HG02938 (cell line): ENCODE measurements at regions not wholly inside any gene's neighbourhood (a gene's known extent, or its start where the extent isn't known, plus 50 kb on each side); places are given as distances from the start of the nearest gene placed in this dataset.

Experiments
- ATAC-seq: cut with Tn5 transposase; IDR thresholded peaks from one replicate; pipeline ENCODE4 v1.9.1; 2021; ENCODE audit warnings: mild to moderate bottlenecking, moderate library complexity; ENCODE audit not compliant: unreplicated experiment

- ATAC-seq, result no peak
Observed at GRCh38 chr6:44531442-44532015, 144.0 kb downstream of the CDC5L start.

DNA sequence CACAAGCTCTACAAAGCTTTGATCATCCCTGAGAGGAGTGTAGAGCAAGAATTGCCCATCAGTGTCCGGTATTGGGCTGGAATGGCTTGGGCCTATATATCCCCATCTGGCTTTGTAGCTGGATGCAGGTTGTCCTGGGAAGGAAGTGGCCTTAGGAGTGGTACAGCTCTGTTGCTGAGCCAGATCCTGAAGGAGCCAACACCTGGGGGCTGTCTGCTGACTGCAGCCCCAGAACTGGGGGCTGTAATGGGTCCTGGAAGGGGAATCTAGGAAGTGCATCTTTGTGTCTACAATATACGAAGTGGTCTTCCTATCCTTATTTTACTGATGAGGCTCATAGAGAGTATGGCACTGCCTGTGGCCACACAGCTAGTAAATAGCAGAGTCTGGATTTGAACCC lies 145.9 kb downstream of the CDC5L start:
- no peak for ATAC-seq

- ATAC-seq, result no peak
Observed at GRCh38 chr6:44534291-44534690, 146.8 kb downstream of the CDC5L start.

GRCh38 chr6:44535446-44535845 lies 147.9 kb downstream of the CDC5L start:
- ATAC-seq, result no peak

DNA sequence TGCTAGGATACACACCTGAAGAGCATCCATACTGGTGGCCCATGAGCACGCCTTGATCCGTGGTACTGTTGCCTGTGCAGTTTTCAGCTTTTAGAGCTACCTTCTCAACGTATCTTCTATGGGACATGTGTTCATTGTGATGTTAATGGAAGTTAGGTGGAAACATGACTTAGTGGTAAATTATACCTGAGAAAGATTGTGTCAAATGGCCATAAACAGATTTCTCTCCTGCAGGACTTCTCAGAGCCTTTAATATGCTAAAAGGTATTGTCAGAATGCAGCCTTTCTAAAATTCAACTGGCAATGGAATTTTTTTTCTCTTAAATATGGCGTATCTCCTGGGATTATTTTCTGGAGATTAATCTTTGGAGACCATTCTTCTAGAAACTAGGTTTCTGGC lies 148.5 kb downstream of the CDC5L start:
- ATAC-seq, result no peak

DNA sequence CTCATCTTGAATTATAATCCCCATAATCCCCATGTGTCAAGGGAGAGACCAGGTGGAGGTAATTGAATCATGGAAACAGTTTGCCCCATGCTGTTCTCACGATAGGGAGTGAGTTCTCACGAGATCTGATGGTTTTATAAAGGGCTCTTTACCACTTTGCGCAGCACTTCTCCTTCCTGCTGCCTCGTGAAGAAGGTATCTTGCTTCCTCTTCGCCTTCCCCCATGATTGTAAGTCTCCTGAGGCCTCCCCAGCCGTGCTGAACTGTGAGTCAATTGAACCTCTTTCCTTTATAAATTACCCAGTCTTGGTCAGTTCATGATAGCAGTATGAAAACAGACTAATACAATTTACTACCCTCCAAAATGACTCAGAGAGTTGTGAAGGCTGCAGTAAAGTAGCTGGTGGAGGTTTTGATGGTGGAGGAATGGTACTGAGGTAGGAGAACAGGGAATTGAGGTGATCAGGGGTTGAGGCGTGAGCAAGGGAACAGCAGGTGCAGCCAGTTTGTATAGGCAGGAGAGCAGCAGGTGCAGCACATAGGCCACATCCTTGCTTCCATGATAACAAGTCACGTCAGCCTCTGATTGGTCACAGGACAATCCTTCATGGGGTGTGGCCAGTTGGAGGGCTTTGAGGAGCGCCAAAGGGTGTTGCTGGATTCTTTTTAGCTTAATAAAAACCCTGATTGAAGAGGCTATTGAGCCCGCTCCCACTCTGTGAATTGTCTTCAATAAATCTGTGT lies 150.0 kb downstream of the CDC5L start:
- ATAC-seq, result no peak

- no peak for ATAC-seq
Observed at GRCh38 chr6:44538131-44538806, 150.8 kb downstream of the CDC5L start.

DNA sequence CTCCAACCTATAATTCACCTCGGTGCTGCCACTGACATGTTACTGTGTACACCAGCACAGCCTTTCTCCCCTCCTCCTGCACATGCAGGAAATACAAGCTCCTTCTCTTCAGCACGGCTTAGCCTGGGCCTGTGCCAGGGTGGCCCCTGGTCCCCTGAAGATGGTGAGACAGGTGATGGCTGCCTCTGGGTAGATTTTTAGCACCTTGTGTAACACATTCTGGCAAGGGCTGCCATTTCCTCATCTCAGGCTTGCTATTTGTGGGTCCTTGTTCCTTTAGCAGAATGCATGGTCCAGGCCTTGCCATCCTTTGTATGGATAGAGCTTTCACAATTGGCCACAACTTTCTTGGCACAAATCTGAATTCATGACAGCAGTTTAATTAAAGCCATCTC lies 151.3 kb downstream of the CDC5L start:
- no peak for ATAC-seq

DNA sequence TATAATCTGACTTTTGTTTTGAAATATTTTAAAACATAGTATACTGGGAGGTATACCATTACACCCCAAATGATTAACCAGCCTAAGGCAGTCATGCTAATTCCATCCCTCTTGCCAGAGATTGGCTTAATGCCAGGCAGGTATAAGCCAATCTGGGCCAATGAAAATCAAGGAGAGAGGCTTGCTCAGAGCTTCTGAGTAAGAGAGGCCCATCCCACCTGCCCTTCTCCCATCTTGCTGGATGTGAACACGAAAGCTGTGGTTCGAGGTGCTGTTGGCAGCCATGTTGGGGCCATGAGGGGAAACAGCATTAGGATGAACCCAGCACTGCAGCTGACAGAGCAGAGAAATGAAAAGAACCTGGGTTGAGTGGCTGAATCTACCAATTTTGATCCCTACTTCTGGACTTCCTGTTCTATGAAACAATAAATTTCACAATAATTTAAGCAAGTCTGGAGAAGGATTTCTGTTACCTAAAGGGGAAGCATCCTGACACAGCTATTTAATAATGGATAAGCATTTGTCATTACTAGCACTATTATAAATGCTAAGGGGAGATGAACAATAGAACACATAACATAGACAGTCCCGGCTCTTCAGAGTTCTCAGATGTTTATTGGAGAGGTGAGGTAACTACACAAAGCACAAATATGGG lies 152.3 kb downstream of the CDC5L start:
- no peak for ATAC-seq

- ATAC-seq, result no peak
Observed at GRCh38 chr6:44540881-44541280, 153.4 kb downstream of the CDC5L start.

DNA sequence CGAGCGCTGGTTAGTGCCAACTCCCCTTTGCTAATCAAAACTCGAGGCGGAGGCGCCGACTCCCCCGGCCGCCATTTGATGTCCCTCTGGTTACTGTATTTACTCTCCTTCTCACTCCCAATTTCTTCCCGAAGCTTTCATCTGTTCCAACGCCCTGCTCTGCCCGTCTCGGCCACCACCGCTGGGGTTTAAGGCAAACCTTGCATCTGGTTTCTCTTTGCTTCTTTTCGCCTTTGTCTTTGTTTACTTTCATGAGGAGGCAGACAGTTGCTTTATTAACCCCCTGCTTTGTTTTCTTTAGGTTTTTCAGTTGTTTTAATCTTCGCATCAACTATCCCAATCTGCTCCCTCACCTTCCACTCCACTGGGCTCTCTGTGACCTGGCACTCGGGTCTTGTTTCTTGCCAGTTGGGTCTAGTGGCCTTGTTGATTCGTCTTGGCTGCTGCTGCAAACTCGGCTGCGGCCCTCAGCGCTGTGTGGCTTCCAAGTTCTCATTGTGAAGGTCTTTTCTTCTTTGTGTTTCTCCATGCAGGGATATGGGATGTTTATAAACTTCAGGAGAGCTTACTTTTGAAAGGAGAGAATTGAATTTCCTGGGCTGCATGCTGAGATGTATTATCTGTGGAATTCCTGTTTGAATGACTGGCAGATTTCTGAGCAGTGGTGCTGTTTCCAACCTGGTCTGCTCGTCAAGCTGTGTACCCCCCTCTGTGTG lies 155.1 kb downstream of the CDC5L start:
- no peak for ATAC-seq

- ATAC-seq, result no peak
Observed at GRCh38 chr6:44543664-44544063, 156.2 kb downstream of the CDC5L start.

- ATAC-seq, result no peak
Observed at GRCh38 chr6:44545224-44545623, 157.7 kb downstream of the CDC5L start.

DNA sequence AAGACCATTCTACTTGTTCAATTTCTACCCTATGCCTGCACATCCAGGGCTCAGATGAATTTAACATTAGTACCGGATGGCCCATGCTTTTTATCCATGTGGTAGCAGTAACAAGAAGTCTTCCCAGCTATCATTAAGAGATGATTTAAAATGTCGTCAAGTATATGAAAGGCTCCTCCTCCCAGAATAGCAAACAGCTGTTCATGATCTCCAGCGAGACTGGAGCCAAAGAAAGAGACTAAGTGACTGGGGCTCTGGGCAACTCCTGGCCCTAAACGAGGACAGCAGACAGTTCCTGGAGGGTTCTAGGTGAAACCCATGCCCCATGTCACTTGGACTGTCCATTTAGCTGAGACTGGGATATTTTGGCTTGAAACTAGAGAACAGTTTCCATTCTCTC lies 160.8 kb downstream of the CDC5L start:
- ATAC-seq, result no peak

DNA sequence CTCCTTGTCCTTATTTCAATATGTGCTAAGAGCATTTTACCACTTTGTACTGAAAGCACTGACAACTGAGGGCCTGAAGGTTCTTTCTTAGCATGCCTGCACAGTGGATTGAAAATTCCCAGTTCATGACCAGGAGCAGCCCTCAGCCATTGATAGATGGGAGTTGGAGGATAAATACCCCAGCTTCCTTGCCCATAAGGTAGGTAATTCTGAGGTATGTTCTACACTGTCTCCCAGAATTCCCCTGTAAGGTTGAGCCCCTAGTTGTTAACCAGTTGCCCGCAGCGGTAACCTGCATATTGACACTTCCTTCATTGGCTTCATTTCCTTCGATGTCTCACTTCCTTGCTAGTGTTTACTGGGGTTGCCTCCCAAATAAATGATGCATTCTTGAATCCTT lies 162.0 kb downstream of the CDC5L start:
- ATAC-seq, result no peak

GRCh38 chr6:44554194-44554593 lies 166.7 kb downstream of the CDC5L start:
- no peak for ATAC-seq

- ATAC-seq, result no peak
Observed at GRCh38 chr6:44554861-44555260, 167.4 kb downstream of the CDC5L start.

DNA sequence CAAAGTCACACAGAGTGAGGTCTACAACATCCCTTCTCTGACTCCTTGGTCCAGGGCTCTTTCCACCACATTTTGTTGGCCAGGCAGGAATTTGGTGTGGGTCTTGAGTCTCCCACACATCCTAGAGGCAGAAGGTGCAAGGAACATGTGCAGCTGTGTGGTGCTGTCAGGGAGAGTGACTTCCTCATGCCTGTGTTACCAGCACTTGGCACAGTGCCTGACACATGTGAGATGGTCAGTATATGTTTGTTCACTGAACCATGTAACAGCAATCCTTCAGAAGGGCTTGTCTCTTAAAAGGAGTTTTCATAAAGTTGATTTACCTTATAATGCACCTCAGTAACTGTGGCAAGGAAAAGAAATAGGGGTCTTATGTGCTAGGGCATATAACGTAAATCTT lies 168.5 kb downstream of the CDC5L start:
- ATAC-seq, result no peak

DNA sequence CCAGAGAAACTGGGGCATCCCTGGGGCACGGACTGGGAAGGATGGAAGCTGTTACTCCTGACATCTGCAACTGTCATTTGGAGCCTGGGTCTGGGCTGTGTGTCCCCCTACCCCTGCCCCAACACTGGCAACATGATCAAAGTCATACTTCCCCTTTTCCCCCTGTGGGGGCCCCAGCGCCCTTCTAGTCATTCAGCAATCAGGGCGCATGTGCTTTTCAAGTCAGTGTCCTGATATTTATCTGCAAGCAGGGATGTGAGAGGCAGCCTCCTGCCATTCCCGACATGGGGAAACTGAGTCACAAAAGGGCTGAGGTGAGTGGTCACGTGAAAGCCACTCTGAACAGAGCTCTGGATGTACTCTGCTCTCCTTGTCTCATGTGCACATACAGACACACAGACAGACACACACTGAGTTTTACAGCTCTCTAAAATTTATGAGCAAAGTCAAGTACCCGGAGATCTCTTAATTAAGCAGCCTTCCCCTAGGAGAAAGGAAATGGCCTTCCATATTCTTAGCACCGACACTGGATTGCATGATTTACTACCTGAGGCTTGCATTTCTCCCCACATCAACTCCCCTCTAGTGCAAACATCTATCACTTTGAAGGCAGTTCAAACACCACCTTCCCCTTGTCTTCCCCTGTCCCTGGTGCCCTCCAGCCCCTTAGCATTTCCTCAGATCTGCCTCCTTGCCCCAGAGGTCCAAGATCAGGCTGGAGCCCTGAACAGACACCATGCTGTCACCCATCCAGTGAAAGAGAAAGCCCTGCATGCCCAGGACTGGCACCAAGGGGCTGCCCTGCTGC lies 170.7 kb downstream of the CDC5L start:
- ATAC-seq, result no peak

DNA sequence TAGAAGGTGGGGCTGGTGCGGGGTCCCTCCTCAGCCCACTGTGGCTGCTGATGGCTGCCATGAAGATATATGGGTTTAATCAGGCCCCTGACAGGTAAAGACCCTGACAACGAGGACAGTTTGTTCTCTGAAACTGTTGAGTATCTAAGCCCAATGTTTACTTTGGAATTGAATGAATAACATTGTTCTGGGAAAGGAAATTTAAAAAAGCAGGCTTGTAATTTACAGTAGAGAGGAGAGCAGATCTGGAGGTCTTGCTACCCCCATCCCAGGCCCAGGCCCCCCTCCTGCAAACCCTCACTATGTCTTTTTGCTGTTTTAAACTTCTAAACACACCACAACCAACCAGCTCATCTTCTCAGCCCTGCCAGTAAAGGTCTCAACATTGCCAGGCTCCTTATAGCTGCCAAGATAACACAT lies 171.3 kb downstream of the CDC5L start:
- ATAC-seq, result no peak
